Vagina (tissue), 2 donors: ENCODE measurements at regions not wholly inside any gene's neighbourhood (a gene's known extent, or its start where the extent isn't known, plus 50 kb on each side); places are given as distances from the start of the nearest gene placed in this dataset.

Source experiments
- DNase-seq, 2 donors: peaks; one replicate each; pipeline ENCODE4 v3.0.0-alpha.2; 2017; ENCODE audit errors: extremely low spot score in 2 of 2
- H3K27ac ChIP-seq: fragments of 200-600 bp; sonication (generic); one replicate; pipeline ENCODE4 v1.5.1; 2019
- H3K27me3 ChIP-seq: fragments of 200-600 bp; sonication (generic); one replicate; pipeline ENCODE4 v1.5.1; 2019
- H3K36me3 ChIP-seq, 2 donors: fragments of 200-600 bp; sonication (generic); one replicate each; pipeline ENCODE4 v1.5.1; 2017 to 2019
- H3K4me1 ChIP-seq: fragments of 200-600 bp; sonication (generic); one replicate; pipeline ENCODE4 v1.5.1; 2019
- H3K4me3 ChIP-seq, 2 donors: fragments of 200-600 bp; sonication (generic); 1 replicate in 1 of 2; 2 replicates in 1 of 2; pipeline ENCODE4 v1.5.1; 2016 to 2019
- H3K9me3 ChIP-seq: fragments of 200-600 bp; sonication (generic); one replicate; pipeline ENCODE4 v1.5.1; 2019
- POLR2A ChIP-seq, 2 donors: fragments of 450-650 bp; IDR thresholded peaks; one replicate each; pipeline ENCODE4 v1.6.1; 2017; ENCODE audit warnings: antibody characterized with exemption in 2 of 2, mild to moderate bottlenecking in 2 of 2, moderate library complexity in 2 of 2
- POLR2AphosphoS5 ChIP-seq, 2 donors: sonication (generic); formaldehyde crosslinking; IDR thresholded peaks; one replicate each; pipeline ENCODE4 v1.9.0; 2017; ENCODE audit warnings: antibody characterized with exemption in 2 of 2, mild to moderate bottlenecking in 2 of 2, low read depth in 1 of 2; ENCODE audit not compliant: insufficient read depth in 1 of 2
- intact Hi-C: fragments of 100-400 bp; cut with DNase I; formaldehyde crosslinking; loops from one replicate; pipeline ENCODE4 v1.15.1; 2023
- TF ChIP-seq, protein P1 (sequence below), 3 experiments: fragments of 450-650 bp in 2 of 3; fragments of 200-600 bp in 1 of 3; sonication (generic) in 1 of 3; IDR thresholded peaks; one replicate each; pipeline ENCODE4 v1.5.1; 2017 to 2019; ENCODE audit warnings: antibody characterized with exemption in 3 of 3, mild to moderate bottlenecking in 2 of 3, moderate library complexity in 2 of 3

DNA sequence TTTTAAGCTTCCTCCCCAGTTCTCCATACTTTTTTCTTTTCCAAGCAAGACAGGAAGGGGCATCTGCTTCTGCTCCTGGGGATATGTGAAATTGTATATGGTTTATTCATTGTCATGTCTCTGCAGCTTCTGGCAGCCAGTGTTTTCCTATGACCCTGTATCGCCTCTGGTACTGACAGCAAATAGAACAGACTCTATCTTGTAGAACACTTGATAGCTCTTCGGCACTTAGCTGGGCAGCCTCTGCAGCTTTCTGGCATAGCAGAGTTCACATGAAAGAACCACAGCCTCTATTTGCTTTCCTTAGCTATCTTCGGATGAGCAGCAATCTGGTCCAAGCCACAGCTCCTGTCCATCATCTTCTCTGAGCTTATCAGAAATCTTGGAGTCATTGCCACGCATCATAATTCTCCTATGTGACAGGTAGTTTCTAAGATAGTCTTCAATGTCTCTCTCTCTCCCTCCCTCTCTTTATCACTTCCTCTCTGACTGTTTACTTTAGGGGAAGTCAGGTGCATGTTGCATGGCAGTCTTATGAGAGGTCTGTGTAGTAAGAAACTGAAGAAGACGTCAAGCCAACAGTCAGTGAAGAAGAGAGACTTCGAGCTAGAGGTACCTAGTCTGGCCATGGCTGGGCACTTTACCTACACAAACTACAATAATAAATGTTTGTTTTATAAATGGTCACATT lies 627.7 kb upstream of the CDH2 start:
- H3K27me3 ChIP-seq = no peaks in the 10 kb centered on the region
- H3K36me3 ChIP-seq = no peaks in the 10 kb centered on the region
- DNase-seq = no peak
- no peaks in the 10 kb centered on the region for H3K9me3 ChIP-seq
- no peak for TF ChIP-seq POLR2A (IDR thresholded peaks at IDR 0.05)
- no peak for TF ChIP-seq POLR2AphosphoS5 (IDR thresholded peaks at IDR 0.05; ENCODE audit: insufficient read depth in 1 of 2, low read depth in 1 of 2)
- TF ChIP-seq, protein P1, sequence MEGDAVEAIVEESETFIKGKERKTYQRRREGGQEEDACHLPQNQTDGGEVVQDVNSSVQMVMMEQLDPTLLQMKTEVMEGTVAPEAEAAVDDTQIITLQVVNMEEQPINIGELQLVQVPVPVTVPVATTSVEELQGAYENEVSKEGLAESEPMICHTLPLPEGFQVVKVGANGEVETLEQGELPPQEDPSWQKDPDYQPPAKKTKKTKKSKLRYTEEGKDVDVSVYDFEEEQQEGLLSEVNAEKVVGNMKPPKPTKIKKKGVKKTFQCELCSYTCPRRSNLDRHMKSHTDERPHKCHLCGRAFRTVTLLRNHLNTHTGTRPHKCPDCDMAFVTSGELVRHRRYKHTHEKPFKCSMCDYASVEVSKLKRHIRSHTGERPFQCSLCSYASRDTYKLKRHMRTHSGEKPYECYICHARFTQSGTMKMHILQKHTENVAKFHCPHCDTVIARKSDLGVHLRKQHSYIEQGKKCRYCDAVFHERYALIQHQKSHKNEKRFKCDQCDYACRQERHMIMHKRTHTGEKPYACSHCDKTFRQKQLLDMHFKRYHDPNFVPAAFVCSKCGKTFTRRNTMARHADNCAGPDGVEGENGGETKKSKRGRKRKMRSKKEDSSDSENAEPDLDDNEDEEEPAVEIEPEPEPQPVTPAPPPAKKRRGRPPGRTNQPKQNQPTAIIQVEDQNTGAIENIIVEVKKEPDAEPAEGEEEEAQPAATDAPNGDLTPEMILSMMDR (IDR thresholded peaks at IDR 0.05) = no peak
- H3K27ac ChIP-seq = no peak overlapping the region
- no peak overlapping the region for H3K4me3 ChIP-seq
- intact Hi-C loops = no loop called here
- no peaks in the 10 kb centered on the region for H3K4me1 ChIP-seq

- no peak overlapping the region for H3K27ac ChIP-seq
- H3K4me1 ChIP-seq = no peaks in the 10 kb centered on the region
- intact Hi-C loops = no loop called here
- no peaks in the 10 kb centered on the region for H3K27me3 ChIP-seq
- H3K9me3 ChIP-seq = no peaks in the 10 kb centered on the region
- no peaks in the 10 kb centered on the region for H3K36me3 ChIP-seq
- TF ChIP-seq POLR2AphosphoS5 (IDR thresholded peaks at IDR 0.05; ENCODE audit: insufficient read depth in 1 of 2, low read depth in 1 of 2) (no peak), POLR2A (IDR thresholded peaks at IDR 0.05) (no peak)
- TF ChIP-seq, protein P1 (IDR thresholded peaks at IDR 0.05) = no peak
- DNase-seq = no peak
- no peak overlapping the region for H3K4me3 ChIP-seq
These were observed 625.6 kb upstream of the CDH2 start for GRCh38 chr18:28802546-28802945.

DNA sequence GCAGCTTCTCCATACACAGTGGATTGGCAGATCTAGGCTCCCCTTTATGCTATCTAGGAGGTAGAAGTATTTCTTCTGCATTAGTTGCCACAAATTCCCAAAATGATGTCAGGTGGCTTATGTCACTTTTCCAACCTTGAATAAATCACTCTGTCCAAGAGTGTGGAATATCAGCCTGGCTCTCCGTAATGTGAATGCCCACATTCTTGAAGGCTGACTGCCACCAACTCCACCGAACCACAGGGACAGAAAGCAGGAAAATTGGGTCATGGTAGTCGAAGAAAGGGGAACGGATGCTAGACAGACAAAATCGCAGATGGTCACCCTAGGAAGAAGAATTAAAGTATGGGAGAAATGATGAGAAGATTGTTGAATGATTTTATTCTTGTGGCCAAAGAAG lies 624.9 kb upstream of the CDH2 start:
- Histone ChIP-seq H3K36me3 (no peaks in the 10 kb centered on the region), H3K9me3 (no peaks in the 10 kb centered on the region), H3K27ac (no peak overlapping the region), H3K4me3 (no peak overlapping the region), H3K27me3 (no peaks in the 10 kb centered on the region), H3K4me1 (no peaks in the 10 kb centered on the region)
- TF ChIP-seq, protein P1 (IDR thresholded peaks at IDR 0.05) = no peak
- no peak for TF ChIP-seq POLR2A (IDR thresholded peaks at IDR 0.05)
- no peak for DNase-seq
- intact Hi-C loops = no loop called here

- Histone ChIP-seq H3K9me3 (no peaks in the 10 kb centered on the region), H3K27ac (no peak overlapping the region), H3K27me3 (no peaks in the 10 kb centered on the region), H3K4me1 (no peaks in the 10 kb centered on the region), H3K4me3 (no peak overlapping the region), H3K36me3 (no peaks in the 10 kb centered on the region)
- DNase-seq = no peak
- intact Hi-C loops = no loop called here
- TF ChIP-seq POLR2A (IDR thresholded peaks at IDR 0.05) (no peak), POLR2AphosphoS5 (IDR thresholded peaks at IDR 0.05; ENCODE audit: insufficient read depth in 1 of 2, low read depth in 1 of 2) (no peak)
- TF ChIP-seq, protein P1 (IDR thresholded peaks at IDR 0.05) = no peak
These were observed 617.7 kb upstream of the CDH2 start for GRCh38 chr18:28794459-28795245.

GRCh38 chr18:28793901-28794300 lies 617.0 kb upstream of the CDH2 start:
- TF ChIP-seq POLR2AphosphoS5 (IDR thresholded peaks at IDR 0.05; ENCODE audit: insufficient read depth in 1 of 2, low read depth in 1 of 2) (no peak), POLR2A (IDR thresholded peaks at IDR 0.05) (no peak)
- TF ChIP-seq, protein P1 (IDR thresholded peaks at IDR 0.05) = no peak
- Histone ChIP-seq H3K27me3 (no peaks in the 10 kb centered on the region), H3K4me3 (no peak overlapping the region), H3K36me3 (no peaks in the 10 kb centered on the region), H3K27ac (no peak overlapping the region), H3K4me1 (no peaks in the 10 kb centered on the region), H3K9me3 (no peaks in the 10 kb centered on the region)
- intact Hi-C loops = no loop called here
- DNase-seq = no peak
